HEK293 (cell line): ENCODE measurements at regions not wholly inside any gene's neighbourhood (a gene's known extent, or its start where the extent isn't known, plus 50 kb on each side); places are given as distances from the start of the nearest gene placed in this dataset.

Source experiments
- ATF2 ChIP-seq: fragments of 450-650 bp; formaldehyde crosslinking; IDR thresholded peaks from 2 replicates; pipeline ENCODE4 v1.5.1; 2016; ENCODE audit warnings: missing biosample characterization, missing genetic modification characterization, low read depth
- ELK4 ChIP-seq: IDR thresholded peaks from 2 replicates; pipeline ENCODE4 v1.6.1; 2011; ENCODE audit warnings: mild to moderate bottlenecking, low read depth, low read length, borderline replicate concordance
- REPIN1 ChIP-seq: fragments of 450-650 bp; formaldehyde crosslinking; IDR thresholded peaks from 2 replicates; pipeline ENCODE4 v1.5.1; 2017; ENCODE audit warnings: missing biosample characterization, missing genetic modification characterization, low read depth
- TCF7L2 ChIP-seq: IDR thresholded peaks from 2 replicates; pipeline ENCODE4 v1.6.1; 2011; ENCODE audit warnings: low read depth, mild to moderate bottlenecking, inconsistent platforms, low read length, moderate library complexity, borderline replicate concordance
- ZBTB10 ChIP-seq: fragments of 450-650 bp; formaldehyde crosslinking; IDR thresholded peaks from 2 replicates; pipeline ENCODE4 v1.5.1; 2016; ENCODE audit warnings: missing biosample characterization, missing genetic modification characterization
- ZFP37 ChIP-seq: fragments of 450-650 bp; formaldehyde crosslinking; IDR thresholded peaks from 2 replicates; pipeline ENCODE4 v1.5.1; 2016; ENCODE audit warnings: missing biosample characterization, missing genetic modification characterization
- ZNF175 ChIP-seq: fragments of 450-650 bp; formaldehyde crosslinking; IDR thresholded peaks from 2 replicates; pipeline ENCODE4 v1.5.1; 2016; ENCODE audit warnings: missing biosample characterization, missing genetic modification characterization
- ZNF2 ChIP-seq: fragments of 450-650 bp; formaldehyde crosslinking; IDR thresholded peaks from 2 replicates; pipeline ENCODE4 v1.5.1; 2016; ENCODE audit warnings: missing biosample characterization, missing genetic modification characterization
- ZNF416 ChIP-seq: fragments of 450-650 bp; formaldehyde crosslinking; IDR thresholded peaks from 2 replicates; pipeline ENCODE4 v1.5.1; 2016; ENCODE audit warnings: missing biosample characterization, missing genetic modification characterization
- ZNF555 ChIP-seq: fragments of 450-650 bp; formaldehyde crosslinking; conservative IDR thresholded peaks from 2 replicates; pipeline ENCODE4 v1.5.1; 2017; ENCODE audit warnings: missing biosample characterization, mild to moderate bottlenecking, missing genetic modification characterization, inconsistent platforms
- ZNF654 ChIP-seq: fragments of 450-650 bp; formaldehyde crosslinking; IDR thresholded peaks from 2 replicates; pipeline ENCODE4 v1.5.1; 2016; ENCODE audit warnings: low read depth, missing biosample characterization, missing genetic modification characterization
- TF ChIP-seq, protein P1 (sequence below): fragments of 450-650 bp; formaldehyde crosslinking; IDR thresholded peaks from 2 replicates; pipeline ENCODE4 v1.5.1; 2016; ENCODE audit warnings: missing biosample characterization, missing genetic modification characterization
- TF ChIP-seq, protein P2 (sequence below): fragments of 450-650 bp; formaldehyde crosslinking; IDR thresholded peaks from 2 replicates; pipeline ENCODE4 v1.5.1; 2016; ENCODE audit warnings: missing biosample characterization, missing genetic modification characterization
- TF ChIP-seq, protein P3 (sequence below): fragments of 450-650 bp; formaldehyde crosslinking; IDR thresholded peaks from 2 replicates; pipeline ENCODE4 v1.5.1; 2016; ENCODE audit warnings: missing biosample characterization, missing genetic modification characterization

GRCh38 chr4:181966104-181966551, 277.1 kb upstream of the TENM3 start:
- TF ChIP-seq, protein P1, sequence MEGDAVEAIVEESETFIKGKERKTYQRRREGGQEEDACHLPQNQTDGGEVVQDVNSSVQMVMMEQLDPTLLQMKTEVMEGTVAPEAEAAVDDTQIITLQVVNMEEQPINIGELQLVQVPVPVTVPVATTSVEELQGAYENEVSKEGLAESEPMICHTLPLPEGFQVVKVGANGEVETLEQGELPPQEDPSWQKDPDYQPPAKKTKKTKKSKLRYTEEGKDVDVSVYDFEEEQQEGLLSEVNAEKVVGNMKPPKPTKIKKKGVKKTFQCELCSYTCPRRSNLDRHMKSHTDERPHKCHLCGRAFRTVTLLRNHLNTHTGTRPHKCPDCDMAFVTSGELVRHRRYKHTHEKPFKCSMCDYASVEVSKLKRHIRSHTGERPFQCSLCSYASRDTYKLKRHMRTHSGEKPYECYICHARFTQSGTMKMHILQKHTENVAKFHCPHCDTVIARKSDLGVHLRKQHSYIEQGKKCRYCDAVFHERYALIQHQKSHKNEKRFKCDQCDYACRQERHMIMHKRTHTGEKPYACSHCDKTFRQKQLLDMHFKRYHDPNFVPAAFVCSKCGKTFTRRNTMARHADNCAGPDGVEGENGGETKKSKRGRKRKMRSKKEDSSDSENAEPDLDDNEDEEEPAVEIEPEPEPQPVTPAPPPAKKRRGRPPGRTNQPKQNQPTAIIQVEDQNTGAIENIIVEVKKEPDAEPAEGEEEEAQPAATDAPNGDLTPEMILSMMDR (tag by site-specific recombination): no peak
- TF ChIP-seq ELK4 (no peak), TCF7L2 (no peak), ATF2 (tag by site-specific recombination) (no peak), ZNF654 (no peak), ZNF416 (tag by site-specific recombination) (no peak), ZNF2 (tag by site-specific recombination) (no peak), ZBTB10 (tag by site-specific recombination) (no peak), ZFP37 (tag by site-specific recombination) (no peak), REPIN1 (tag by site-specific recombination) (no peak), ZNF175 (tag by site-specific recombination) (no peak), ZNF555 (tag by site-specific recombination) (no peak)
- TF ChIP-seq, protein P2, sequence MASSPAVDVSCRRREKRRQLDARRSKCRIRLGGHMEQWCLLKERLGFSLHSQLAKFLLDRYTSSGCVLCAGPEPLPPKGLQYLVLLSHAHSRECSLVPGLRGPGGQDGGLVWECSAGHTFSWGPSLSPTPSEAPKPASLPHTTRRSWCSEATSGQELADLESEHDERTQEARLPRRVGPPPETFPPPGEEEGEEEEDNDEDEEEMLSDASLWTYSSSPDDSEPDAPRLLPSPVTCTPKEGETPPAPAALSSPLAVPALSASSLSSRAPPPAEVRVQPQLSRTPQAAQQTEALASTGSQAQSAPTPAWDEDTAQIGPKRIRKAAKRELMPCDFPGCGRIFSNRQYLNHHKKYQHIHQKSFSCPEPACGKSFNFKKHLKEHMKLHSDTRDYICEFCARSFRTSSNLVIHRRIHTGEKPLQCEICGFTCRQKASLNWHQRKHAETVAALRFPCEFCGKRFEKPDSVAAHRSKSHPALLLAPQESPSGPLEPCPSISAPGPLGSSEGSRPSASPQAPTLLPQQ (tag by site-specific recombination): no peak
- TF ChIP-seq, protein P3, sequence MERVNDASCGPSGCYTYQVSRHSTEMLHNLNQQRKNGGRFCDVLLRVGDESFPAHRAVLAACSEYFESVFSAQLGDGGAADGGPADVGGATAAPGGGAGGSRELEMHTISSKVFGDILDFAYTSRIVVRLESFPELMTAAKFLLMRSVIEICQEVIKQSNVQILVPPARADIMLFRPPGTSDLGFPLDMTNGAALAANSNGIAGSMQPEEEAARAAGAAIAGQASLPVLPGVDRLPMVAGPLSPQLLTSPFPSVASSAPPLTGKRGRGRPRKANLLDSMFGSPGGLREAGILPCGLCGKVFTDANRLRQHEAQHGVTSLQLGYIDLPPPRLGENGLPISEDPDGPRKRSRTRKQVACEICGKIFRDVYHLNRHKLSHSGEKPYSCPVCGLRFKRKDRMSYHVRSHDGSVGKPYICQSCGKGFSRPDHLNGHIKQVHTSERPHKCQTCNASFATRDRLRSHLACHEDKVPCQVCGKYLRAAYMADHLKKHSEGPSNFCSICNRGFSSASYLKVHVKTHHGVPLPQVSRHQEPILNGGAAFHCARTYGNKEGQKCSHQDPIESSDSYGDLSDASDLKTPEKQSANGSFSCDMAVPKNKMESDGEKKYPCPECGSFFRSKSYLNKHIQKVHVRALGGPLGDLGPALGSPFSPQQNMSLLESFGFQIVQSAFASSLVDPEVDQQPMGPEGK (tag by site-specific recombination): no peak
